ENCODE measurements at regions not wholly inside any gene's neighbourhood (a gene's known extent, or its start where the extent isn't known, plus 50 kb on each side); places are given as distances from the start of the nearest gene placed in this dataset.

- no peak overlapping the region for H3K27ac ChIP-seq (ENCODE audit: poor library complexity, severe bottlenecking)
- TF ChIP-seq, protein P1, sequence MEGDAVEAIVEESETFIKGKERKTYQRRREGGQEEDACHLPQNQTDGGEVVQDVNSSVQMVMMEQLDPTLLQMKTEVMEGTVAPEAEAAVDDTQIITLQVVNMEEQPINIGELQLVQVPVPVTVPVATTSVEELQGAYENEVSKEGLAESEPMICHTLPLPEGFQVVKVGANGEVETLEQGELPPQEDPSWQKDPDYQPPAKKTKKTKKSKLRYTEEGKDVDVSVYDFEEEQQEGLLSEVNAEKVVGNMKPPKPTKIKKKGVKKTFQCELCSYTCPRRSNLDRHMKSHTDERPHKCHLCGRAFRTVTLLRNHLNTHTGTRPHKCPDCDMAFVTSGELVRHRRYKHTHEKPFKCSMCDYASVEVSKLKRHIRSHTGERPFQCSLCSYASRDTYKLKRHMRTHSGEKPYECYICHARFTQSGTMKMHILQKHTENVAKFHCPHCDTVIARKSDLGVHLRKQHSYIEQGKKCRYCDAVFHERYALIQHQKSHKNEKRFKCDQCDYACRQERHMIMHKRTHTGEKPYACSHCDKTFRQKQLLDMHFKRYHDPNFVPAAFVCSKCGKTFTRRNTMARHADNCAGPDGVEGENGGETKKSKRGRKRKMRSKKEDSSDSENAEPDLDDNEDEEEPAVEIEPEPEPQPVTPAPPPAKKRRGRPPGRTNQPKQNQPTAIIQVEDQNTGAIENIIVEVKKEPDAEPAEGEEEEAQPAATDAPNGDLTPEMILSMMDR (IDR thresholded peaks at IDR 0.05; ENCODE audit: poor library complexity, severe bottlenecking), result no peak
- DNase-seq (ENCODE audit: low spot score), result no peak
- H3K27me3 ChIP-seq (ENCODE audit: insufficient read depth, poor library complexity, severe bottlenecking), result no peaks in the 10 kb centered on the region
- no peak overlapping the region for H3K4me3 ChIP-seq (ENCODE audit: severe bottlenecking)
- no peaks in the 10 kb centered on the region for H3K9me3 ChIP-seq (ENCODE audit: severe bottlenecking)
- ATAC-seq (ENCODE audit: low read depth), result no peak
- no peaks in the 10 kb centered on the region for H3K36me3 ChIP-seq (ENCODE audit: low read depth)
- no peaks in the 10 kb centered on the region for H3K4me1 ChIP-seq (ENCODE audit: insufficient read depth, poor library complexity, severe bottlenecking)
Measured at GRCh38 chr1:228811712-228812305, 76.5 kb downstream of the RHOU start.

DNA sequence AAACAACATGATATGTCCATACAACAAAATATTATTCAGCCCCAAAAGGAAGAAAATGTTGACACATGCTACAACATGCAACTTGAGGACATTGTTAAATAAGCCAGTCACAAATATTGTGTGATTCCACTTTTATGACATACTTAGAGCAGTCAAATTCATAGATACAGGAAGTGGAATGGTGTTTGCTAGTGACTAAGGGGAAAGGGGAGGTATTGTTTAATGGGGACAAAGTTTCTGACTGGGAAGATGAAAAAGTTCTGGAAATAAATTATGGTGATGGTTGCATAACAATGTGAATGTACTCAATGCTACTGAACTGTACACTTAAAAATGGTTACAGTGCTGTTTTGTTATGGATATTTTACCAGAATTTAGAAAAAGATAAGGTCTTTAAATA is 77.7 kb downstream of the RHOU start:
- Histone ChIP-seq H3K27me3 (ENCODE audit: insufficient read depth, poor library complexity, severe bottlenecking) (no peaks in the 10 kb centered on the region), H3K36me3 (ENCODE audit: low read depth) (no peaks in the 10 kb centered on the region), H3K4me3 (ENCODE audit: severe bottlenecking) (no peak overlapping the region), H3K9me3 (ENCODE audit: severe bottlenecking) (no peaks in the 10 kb centered on the region), H3K4me1 (ENCODE audit: insufficient read depth, poor library complexity, severe bottlenecking) (no peaks in the 10 kb centered on the region), H3K27ac (ENCODE audit: poor library complexity, severe bottlenecking) (no peak overlapping the region)
- ATAC-seq (ENCODE audit: low read depth) (no peak), DNase-seq (ENCODE audit: low spot score) (no peak)
- TF ChIP-seq, protein P1 (IDR thresholded peaks at IDR 0.05; ENCODE audit: poor library complexity, severe bottlenecking), result no peak

GRCh38 chr1:228814176-228814575 is 78.9 kb downstream of the RHOU start:
- Histone ChIP-seq H3K9me3 (ENCODE audit: severe bottlenecking) (no peaks in the 10 kb centered on the region), H3K4me1 (ENCODE audit: insufficient read depth, poor library complexity, severe bottlenecking) (no peaks in the 10 kb centered on the region), H3K27ac (ENCODE audit: poor library complexity, severe bottlenecking) (no peak overlapping the region), H3K27me3 (ENCODE audit: insufficient read depth, poor library complexity, severe bottlenecking) (no peaks in the 10 kb centered on the region), H3K4me3 (ENCODE audit: severe bottlenecking) (no peak overlapping the region), H3K36me3 (ENCODE audit: low read depth) (no peaks in the 10 kb centered on the region)
- ATAC-seq (ENCODE audit: low read depth) (no peak), DNase-seq (ENCODE audit: low spot score) (no peak)
- TF ChIP-seq, protein P1 (IDR thresholded peaks at IDR 0.05; ENCODE audit: poor library complexity, severe bottlenecking), result no peak

GRCh38 chr1:228818296-228818695 is 83.0 kb downstream of the RHOU start:
- Histone ChIP-seq H3K27me3 (ENCODE audit: insufficient read depth, poor library complexity, severe bottlenecking) (no peaks in the 10 kb centered on the region), H3K36me3 (ENCODE audit: low read depth) (no peaks in the 10 kb centered on the region), H3K27ac (ENCODE audit: poor library complexity, severe bottlenecking) (no peak overlapping the region), H3K4me3 (ENCODE audit: severe bottlenecking) (no peak overlapping the region), H3K4me1 (ENCODE audit: insufficient read depth, poor library complexity, severe bottlenecking) (no peaks in the 10 kb centered on the region), H3K9me3 (ENCODE audit: severe bottlenecking) (no peaks in the 10 kb centered on the region)
- DNase-seq (ENCODE audit: low spot score) (no peak), ATAC-seq (ENCODE audit: low read depth) (no peak)
- TF ChIP-seq, protein P1 (IDR thresholded peaks at IDR 0.05; ENCODE audit: poor library complexity, severe bottlenecking), result no peak

- TF ChIP-seq, protein P1 (IDR thresholded peaks at IDR 0.05; ENCODE audit: poor library complexity, severe bottlenecking), result no peak
- Histone ChIP-seq H3K4me3 (ENCODE audit: severe bottlenecking) (no peak overlapping the region), H3K36me3 (ENCODE audit: low read depth) (no peaks in the 10 kb centered on the region), H3K27me3 (ENCODE audit: insufficient read depth, poor library complexity, severe bottlenecking) (no peaks in the 10 kb centered on the region), H3K4me1 (ENCODE audit: insufficient read depth, poor library complexity, severe bottlenecking) (no peaks in the 10 kb centered on the region), H3K27ac (ENCODE audit: poor library complexity, severe bottlenecking) (no peak overlapping the region), H3K9me3 (ENCODE audit: severe bottlenecking) (no peaks in the 10 kb centered on the region)
- ATAC-seq (ENCODE audit: low read depth) (no peak), DNase-seq (ENCODE audit: low spot score) (no peak)
Measured at GRCh38 chr1:228818928-228819630, 83.8 kb downstream of the RHOU start.

Data from RWPE2 (cell line).